H9 (cell line): ENCODE measurements at regions not wholly inside any gene's neighbourhood (a gene's known extent, or its start where the extent isn't known, plus 50 kb on each side); places are given as distances from the start of the nearest gene placed in this dataset.

Source experiments
- DNase-seq: peaks from one replicate; pipeline ENCODE4 v3.0.0-alpha.2; 2017
- H2AFZ ChIP-seq: one replicate; pipeline ENCODE4 v1.6.1; 2013; ENCODE audit warnings: mild to moderate bottlenecking, low read length, control low read depth, moderate library complexity
- H2AK5ac ChIP-seq: 2 replicates; pipeline ENCODE4 v1.6.1; 2013; ENCODE audit warnings: low read length, control low read depth, mixed read lengths; ENCODE audit not compliant: insufficient read length
- H2BK120ac ChIP-seq: one replicate; pipeline ENCODE4 v1.6.1; 2013; ENCODE audit warnings: low read depth, mild to moderate bottlenecking, low read length, control low read depth, inconsistent platforms; ENCODE audit not compliant: poor library complexity, severe bottlenecking
- H2BK12ac ChIP-seq: 2 replicates; pipeline ENCODE4 v1.6.1; 2013; ENCODE audit warnings: low read length, control low read depth, mixed read lengths, low read depth; ENCODE audit not compliant: insufficient read length
- H2BK15ac ChIP-seq: 2 replicates; pipeline ENCODE4 v1.6.1; 2013; ENCODE audit warnings: low read depth, low read length, control low read depth
- H2BK20ac ChIP-seq: one replicate; pipeline ENCODE4 v1.6.1; 2013; ENCODE audit warnings: low read depth, mild to moderate bottlenecking, low read length, control low read depth, inconsistent platforms; ENCODE audit not compliant: poor library complexity, severe bottlenecking
- H2BK5ac ChIP-seq: 2 replicates; pipeline ENCODE4 v1.6.1; 2013; ENCODE audit warnings: low read length, control low read depth, mixed read lengths; ENCODE audit not compliant: insufficient read length
- H3K14ac ChIP-seq: 2 replicates; pipeline ENCODE4 v1.6.1; 2013; ENCODE audit warnings: low read length, control low read depth; ENCODE audit not compliant: insufficient read depth
- H3K18ac ChIP-seq: 2 replicates; pipeline ENCODE4 v1.6.1; 2013; ENCODE audit warnings: low read depth, mild to moderate bottlenecking, mixed read lengths, low read length, control low read depth; ENCODE audit not compliant: insufficient read length
- H3K23ac ChIP-seq: 2 replicates; pipeline ENCODE4 v1.6.1; 2013; ENCODE audit warnings: low read length, control low read depth, mixed read lengths, low read depth; ENCODE audit not compliant: insufficient read length
- H3K23me2 ChIP-seq: 2 replicates; pipeline ENCODE4 v1.6.1; 2013; ENCODE audit warnings: low read depth, mild to moderate bottlenecking, mixed read lengths, low read length, control low read depth; ENCODE audit not compliant: insufficient read length, poor library complexity, severe bottlenecking
- H3K27ac ChIP-seq: 2 replicates; pipeline ENCODE4 v1.5.1; 2013; ENCODE audit warnings: low read length, control low read depth, mixed read lengths, low read depth; ENCODE audit not compliant: insufficient read length
- H3K27me3 ChIP-seq: 2 replicates; pipeline ENCODE4 v1.6.1; 2013; ENCODE audit warnings: low read length, control low read depth, inconsistent platforms; ENCODE audit not compliant: insufficient read depth
- H3K4ac ChIP-seq: 2 replicates; pipeline ENCODE4 v1.6.1; 2013; ENCODE audit warnings: low read depth, mild to moderate bottlenecking, control low read depth, inconsistent platforms, low read length, moderate library complexity
- H3K4me1 ChIP-seq: 2 replicates; pipeline ENCODE4 v1.6.1; 2013; ENCODE audit warnings: low read length, control low read depth, inconsistent platforms; ENCODE audit not compliant: insufficient read depth
- H3K4me2 ChIP-seq: 2 replicates; pipeline ENCODE4 v1.6.1; 2013; ENCODE audit warnings: low read length, control low read depth, mixed read lengths; ENCODE audit not compliant: insufficient read length, insufficient read depth
- H3K56ac ChIP-seq: 2 replicates; pipeline ENCODE4 v1.6.1; 2013; ENCODE audit warnings: low read depth, mild to moderate bottlenecking, mixed read lengths, low read length, control low read depth; ENCODE audit not compliant: insufficient read length
- H3K79me1 ChIP-seq: 2 replicates; pipeline ENCODE4 v1.6.1; 2013; ENCODE audit warnings: low read depth, mild to moderate bottlenecking, moderate library complexity, low read length, control low read depth, inconsistent platforms; ENCODE audit not compliant: insufficient read depth, poor library complexity, severe bottlenecking
- H3K79me2 ChIP-seq: 2 replicates; pipeline ENCODE4 v1.6.1; 2013; ENCODE audit warnings: low read length, control low read depth, inconsistent platforms; ENCODE audit not compliant: insufficient read depth
- H3K9ac ChIP-seq: 2 replicates; pipeline ENCODE4 v1.6.1; 2013; ENCODE audit warnings: low read length, control low read depth, mixed read lengths; ENCODE audit not compliant: insufficient read length; ENCODE audit errors: extremely low read depth
- H3K9me3 ChIP-seq: one replicate; pipeline ENCODE4 v1.6.1; 2013; ENCODE audit warnings: low read depth, low read length, inconsistent platforms; ENCODE audit not compliant: control insufficient read depth
- H3T11ph ChIP-seq: one replicate; pipeline ENCODE4 v1.6.1; 2013; ENCODE audit warnings: mild to moderate bottlenecking, low read length, control low read depth, inconsistent platforms
- H4K20me1 ChIP-seq: one replicate; pipeline ENCODE4 v1.6.1; 2013; ENCODE audit not compliant: control insufficient read depth, insufficient read length, insufficient read depth
- H4K5ac ChIP-seq: 2 replicates; pipeline ENCODE4 v1.6.1; 2013; ENCODE audit warnings: low read depth, mild to moderate bottlenecking, mixed read lengths, low read length, control low read depth; ENCODE audit not compliant: insufficient read length
- H4K8ac ChIP-seq: replicated peaks from 2 replicates; pipeline ENCODE4 v1.6.1; 2013; ENCODE audit warnings: low read length, control low read depth, mixed read lengths, low read depth; ENCODE audit not compliant: insufficient read length
- H4K91ac ChIP-seq: 2 replicates; pipeline ENCODE4 v1.6.1; 2013; ENCODE audit warnings: low read depth, mild to moderate bottlenecking, moderate library complexity, mixed read lengths, low read length, control low read depth; ENCODE audit not compliant: insufficient read length
- H3K27ac Mint-ChIP-seq, 3 experiments: 2 replicates in 2 of 3; 3 replicates in 1 of 3; pipeline ENCODE4 v1.8.0; 2020 to 2021; ENCODE audit warnings: mixed read lengths in 3 of 3, mild to moderate bottlenecking in 1 of 3, moderate library complexity in 1 of 3
- H3K27me3 Mint-ChIP-seq: 2 replicates; pipeline ENCODE4 v1.8.0; 2021; ENCODE audit warnings: low read depth, mild to moderate bottlenecking, moderate library complexity, mixed read lengths
- H3K36me3 Mint-ChIP-seq, 3 experiments: 2 replicates in 2 of 3; 3 replicates in 1 of 3; pipeline ENCODE4 v1.8.0; 2020 to 2021; ENCODE audit warnings: low read depth in 3 of 3, mixed read lengths in 3 of 3; ENCODE audit not compliant: insufficient read depth in 1 of 3
- H3K4me1 Mint-ChIP-seq, 2 experiments: 2 replicates each; pipeline ENCODE4 v1.8.0; 2020; ENCODE audit warnings: mixed read lengths in 2 of 2
- H3K4me3 Mint-ChIP-seq, 2 experiments: 2 replicates in 1 of 2; 3 replicates in 1 of 2; pipeline ENCODE4 v1.8.0; 2020 to 2021; ENCODE audit warnings: mild to moderate bottlenecking in 2 of 2, mixed read lengths in 2 of 2, moderate library complexity in 1 of 2
- H3K9me3 Mint-ChIP-seq, 2 experiments: 2 replicates in 1 of 2; 3 replicates in 1 of 2; pipeline ENCODE4 v1.8.0; 2020; ENCODE audit warnings: mild to moderate bottlenecking in 2 of 2, mixed read lengths in 2 of 2, moderate library complexity in 1 of 2
- CTCF ChIP-seq: fragments of 200-600 bp; sonication (generic); conservative IDR thresholded peaks from 3 replicates; pipeline ENCODE4 v1.8.0; 2021; ENCODE audit warnings: antibody characterized with exemption, mild to moderate bottlenecking
- WGBS: extraction: QIAGEN DNeasy Blood & Tissue Kit; methylation state at CpG from one replicate; pipeline ENCODE4 v1.1.7; 2013; ENCODE audit warnings: missing lambda C conversion rate, low lambda C conversion rate, mixed read lengths; ENCODE audit not compliant: insufficient read length; ENCODE audit errors: extremely low coverage; 5-methylcytosine and 5-hydroxymethylcytosine counted together

DNA sequence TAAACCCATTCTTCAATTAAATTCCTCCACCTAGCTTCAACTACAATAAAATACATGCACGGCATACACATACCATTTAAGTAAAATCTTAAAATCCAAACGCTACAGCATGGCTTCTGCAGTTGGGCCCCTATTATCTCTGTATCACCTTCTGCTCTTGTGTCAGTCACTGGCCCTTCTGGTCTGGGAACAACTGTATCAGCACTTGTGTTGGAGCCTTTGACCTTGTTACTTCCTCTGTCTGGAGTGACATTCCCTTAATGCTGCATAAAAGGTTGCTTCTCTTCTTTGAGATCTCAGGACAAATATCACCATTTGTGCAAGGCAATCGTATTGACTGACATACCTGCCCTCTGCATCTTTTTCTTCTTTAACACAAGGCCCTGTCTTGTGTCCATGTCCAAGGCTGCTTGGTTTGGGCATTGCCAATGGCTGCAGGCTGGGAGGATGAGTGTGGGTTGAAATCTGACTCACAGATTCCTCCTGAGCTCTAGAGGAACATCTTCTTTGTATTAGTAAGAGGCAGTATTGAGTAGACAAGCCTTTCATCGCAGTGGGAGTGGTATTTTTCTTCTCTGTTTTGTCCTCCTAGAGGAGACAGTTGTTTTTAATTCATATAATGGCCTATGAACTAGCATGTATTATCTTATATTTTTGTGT lies 267.8 kb upstream of the TRIB2 start:
- H3K23ac ChIP-seq: no peak overlapping the region
- no peak overlapping the region for H2AK5ac ChIP-seq
- H4K5ac ChIP-seq: no peak overlapping the region
- no peak overlapping the region for H2BK20ac ChIP-seq
- no peak overlapping the region for H3K4me2 ChIP-seq
- H3K4ac ChIP-seq: no peak overlapping the region
- H4K8ac ChIP-seq: no peak overlapping the region
- no CpG with 5 or more reads among the region's 4 CpGs for WGBS
- no peaks in the 10 kb centered on the region for H3K4me1 ChIP-seq
- H3K23me2 ChIP-seq: no peaks in the 10 kb centered on the region
- no peak overlapping the region for H3K56ac ChIP-seq
- Mint-ChIP-seq H3K36me3 (no peaks in the 10 kb centered on the region), H3K4me3 (no peak overlapping the region), H3K27ac (no peak overlapping the region), H3K4me1 (peaks cover 6 to 7% of the 10 kb centered on the region in 2 experiments; a peak in 3 of 4 replicates), H3K9me3 (no peaks in the 10 kb centered on the region), H3K27me3 (no peaks in the 10 kb centered on the region)
- H3K18ac ChIP-seq: no peak overlapping the region
- no peak overlapping the region for H3T11ph ChIP-seq
- no peak overlapping the region for H3K9ac ChIP-seq
- no peaks in the 10 kb centered on the region for H3K79me2 ChIP-seq
- no peak overlapping the region for H3K14ac ChIP-seq
- H3K27ac ChIP-seq: no peak overlapping the region
- TF ChIP-seq CTCF: no peak
- H3K79me1 ChIP-seq: no peaks in the 10 kb centered on the region
- no peak overlapping the region for H2BK12ac ChIP-seq
- H3K27me3 ChIP-seq: no peaks in the 10 kb centered on the region; the same call in 1 of the 2 replicates
- no peak overlapping the region for H2BK5ac ChIP-seq
- no peak overlapping the region for H4K91ac ChIP-seq
- H2BK15ac ChIP-seq: no peak overlapping the region
- no peaks in the 10 kb centered on the region for H4K20me1 ChIP-seq
- H2AFZ ChIP-seq: no peak overlapping the region
- H2BK120ac ChIP-seq: no peak overlapping the region
- no peak for DNase-seq
- H3K9me3 ChIP-seq: no peaks in the 10 kb centered on the region
